Myocyte (in vitro differentiated cells): ENCODE measurements at regions not wholly inside any gene's neighbourhood (a gene's known extent, or its start where the extent isn't known, plus 50 kb on each side); places are given as distances from the start of the nearest gene placed in this dataset.
"Not testable (repeated sequence)": the region's sequence is repeated elsewhere in the genome, so short reads cannot be mapped to it uniquely, and the experiment has no call there.

ENCODE experiments used
- DNase-seq: peaks from one replicate; pipeline ENCODE4 v3.0.0-alpha.2; 2012; ENCODE audit warnings: low read depth

- not testable (repeated sequence) for DNase-seq
Observed at GRCh38 chr9:42371417-42371816, 188.0 kb downstream of the SPATA31A6 start.

- not testable (repeated sequence) for DNase-seq
Observed at GRCh38 chr9:42377530-42378417, 194.3 kb downstream of the SPATA31A6 start.

- DNase-seq = no peak
Observed at GRCh38 chr9:42378418-42378815, 195.0 kb downstream of the SPATA31A6 start.

GRCh38 chr9:42379602-42380001 lies 196.1 kb downstream of the SPATA31A6 start:
- not testable (repeated sequence) for DNase-seq

- not testable (repeated sequence) for DNase-seq
Observed at GRCh38 chr9:42384585-42384984, 201.1 kb downstream of the SPATA31A6 start.

- DNase-seq = not testable (repeated sequence)
Observed at GRCh38 chr9:42385574-42386120, 202.2 kb downstream of the SPATA31A6 start.

GRCh38 chr9:42386477-42386876 lies 203.0 kb downstream of the SPATA31A6 start:
- DNase-seq = no peak

- no peak for DNase-seq
Observed at GRCh38 chr9:42388146-42388690, 204.8 kb downstream of the SPATA31A6 start.

GRCh38 chr9:42388846-42389245 lies 205.4 kb downstream of the SPATA31A6 start:
- no peak for DNase-seq

GRCh38 chr9:42392773-42393455 lies 209.5 kb downstream of the SPATA31A6 start:
- DNase-seq = not testable (repeated sequence)

- DNase-seq = no peak
Observed at GRCh38 chr9:42396318-42396717, 212.9 kb downstream of the SPATA31A6 start.

GRCh38 chr9:42397336-42397735 lies 213.9 kb downstream of the SPATA31A6 start:
- DNase-seq = peak; percentile 37

GRCh38 chr9:42402919-42403318 lies 219.5 kb downstream of the SPATA31A6 start:
- not testable (repeated sequence) for DNase-seq

- not testable (repeated sequence) for DNase-seq
Observed at GRCh38 chr9:42409581-42409980, 226.1 kb downstream of the SPATA31A6 start.

GRCh38 chr9:42412354-42412753 lies 228.9 kb downstream of the SPATA31A6 start:
- not testable (repeated sequence) for DNase-seq

GRCh38 chr9:42414865-42415264 lies 231.4 kb downstream of the SPATA31A6 start:
- DNase-seq = not testable (repeated sequence)

GRCh38 chr9:42419652-42420051 lies 236.2 kb downstream of the SPATA31A6 start:
- DNase-seq = not testable (repeated sequence)

GRCh38 chr9:42420324-42420723 lies 236.9 kb downstream of the SPATA31A6 start:
- DNase-seq = not testable (repeated sequence)

- not testable (repeated sequence) for DNase-seq
Observed at GRCh38 chr9:42421630-42422029, 238.2 kb downstream of the SPATA31A6 start.

- DNase-seq = not testable (repeated sequence)
Observed at GRCh38 chr9:42430674-42431615, 247.5 kb downstream of the SPATA31A6 start.
